Hematopoietic multipotent progenitor cell (in vitro differentiated cells): ENCODE measurements at regions not wholly inside any gene's neighbourhood (a gene's known extent, or its start where the extent isn't known, plus 50 kb on each side); places are given as distances from the start of the nearest gene placed in this dataset.

Experiments used
- DNase-seq, 3 donors: peaks; one replicate each; pipeline ENCODE4 v3.0.0-alpha.2; 2011 to 2015; ENCODE audit warnings: low read depth in 2 of 3, low spot score in 2 of 3

DNA sequence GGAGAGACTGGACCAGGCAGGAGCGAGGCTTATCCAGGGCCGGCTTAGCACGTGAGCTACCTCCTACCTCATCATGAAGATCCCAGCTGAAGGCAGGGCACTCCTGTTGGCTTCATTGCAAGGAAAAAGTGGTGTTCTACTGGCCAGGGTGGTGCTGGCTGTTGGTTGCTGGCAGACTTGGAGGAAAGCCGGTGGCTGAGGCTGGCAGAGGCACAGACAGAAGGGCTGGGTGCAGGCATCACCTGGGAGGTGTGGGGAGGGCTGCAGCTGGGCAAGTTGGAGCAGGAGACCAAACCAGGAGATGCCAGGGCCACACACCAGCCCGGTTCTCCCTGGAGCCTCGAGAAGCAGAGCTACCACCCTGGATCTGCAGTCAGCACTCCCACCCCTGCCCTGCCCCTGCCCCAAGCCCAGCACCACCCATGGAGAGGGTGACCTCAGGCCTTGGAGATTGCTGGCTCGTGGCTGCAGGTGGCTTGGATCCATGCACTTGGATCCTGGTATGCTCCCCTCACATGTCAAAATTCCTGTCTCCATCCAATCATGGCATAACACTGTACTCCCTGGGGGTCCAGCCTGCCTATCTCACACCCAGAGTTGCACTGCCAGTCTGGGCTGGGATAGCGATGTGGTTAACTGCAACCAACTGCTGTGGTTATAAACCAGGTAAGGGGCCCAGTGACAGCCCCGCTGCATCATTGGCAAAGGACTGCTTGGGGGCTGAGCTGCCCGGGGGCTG is 49.7 kb downstream of the GLI2 start:
- no peak for DNase-seq

DNA sequence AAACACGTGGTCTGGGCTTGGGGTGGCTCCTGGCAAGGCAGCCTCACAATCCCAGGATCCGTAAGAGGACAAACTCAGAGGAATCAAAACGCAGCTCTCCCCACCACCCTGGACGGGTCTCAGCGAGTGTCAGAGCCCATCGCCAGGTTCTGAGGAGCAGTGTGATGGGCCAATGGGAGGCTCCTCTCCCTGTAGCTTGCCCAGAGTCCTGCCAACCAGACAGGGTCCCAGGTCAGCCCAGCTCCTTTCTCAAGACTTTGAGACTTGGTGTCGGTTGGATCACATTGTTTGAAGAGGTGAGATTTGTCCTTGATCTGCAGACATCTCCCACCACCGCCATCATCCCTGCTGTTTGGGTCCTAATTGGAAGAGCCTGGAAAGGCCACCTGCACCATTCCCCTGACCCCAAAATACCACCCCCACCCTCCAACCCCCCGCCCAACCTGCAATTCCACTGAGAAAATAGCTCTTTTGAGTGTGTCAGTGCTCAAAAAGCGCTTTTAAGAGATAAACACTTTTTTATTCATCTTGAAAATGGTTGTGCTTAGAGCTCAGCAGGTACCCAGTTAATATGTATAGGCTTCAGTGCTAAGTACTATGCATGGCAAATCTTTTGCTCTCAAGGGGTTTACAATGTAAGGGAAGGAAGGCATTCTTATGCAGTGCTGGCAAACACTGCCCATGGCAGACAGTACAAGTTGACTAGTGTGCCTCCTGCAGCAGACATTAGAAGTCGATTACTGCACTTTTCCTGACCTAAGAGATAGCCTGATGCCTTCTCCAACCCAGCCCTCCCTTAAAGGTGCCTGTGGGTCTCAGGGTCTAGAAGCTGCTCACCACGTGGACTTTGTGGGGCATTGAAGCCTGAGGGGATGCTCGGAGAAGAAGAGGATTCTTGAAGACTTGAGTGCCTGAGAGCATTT is 50.6 kb downstream of the GLI2 start:
- DNase-seq: no peak

DNA sequence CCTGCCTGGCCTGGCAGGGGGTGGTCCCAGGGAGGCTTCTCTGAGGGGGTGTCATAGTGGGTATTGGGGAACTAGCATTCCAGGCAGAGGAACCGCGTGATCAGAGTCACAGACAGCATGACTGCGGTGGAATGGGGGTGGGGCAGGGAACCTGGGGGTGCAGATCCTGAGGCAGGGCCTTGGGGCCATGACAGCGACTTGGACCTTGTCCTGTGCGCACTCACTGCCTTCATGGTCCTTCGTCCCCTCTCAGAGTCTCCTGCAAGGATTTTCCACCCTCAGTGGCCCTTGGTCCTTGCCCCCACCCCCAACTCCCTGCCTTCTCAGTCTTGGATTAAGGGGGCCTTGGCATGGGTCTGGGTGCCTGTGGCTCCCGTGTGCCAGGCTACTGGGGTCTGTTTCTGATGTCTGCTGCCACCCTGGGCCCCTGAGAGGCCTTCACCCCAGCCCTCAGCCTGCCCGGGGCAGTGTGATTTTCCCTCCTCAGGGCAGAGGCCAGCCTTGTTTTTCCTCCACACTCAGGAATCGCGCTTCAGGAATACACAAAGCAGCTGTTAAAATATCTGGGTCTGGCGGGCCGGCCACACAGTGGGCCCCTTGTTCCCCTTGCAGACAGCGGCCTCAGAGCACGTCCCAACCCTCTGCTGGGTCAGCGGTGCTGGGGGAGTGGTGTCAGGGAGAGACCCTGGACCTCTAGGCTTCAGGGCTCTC is 51.6 kb downstream of the GLI2 start:
- no peak for DNase-seq

DNA sequence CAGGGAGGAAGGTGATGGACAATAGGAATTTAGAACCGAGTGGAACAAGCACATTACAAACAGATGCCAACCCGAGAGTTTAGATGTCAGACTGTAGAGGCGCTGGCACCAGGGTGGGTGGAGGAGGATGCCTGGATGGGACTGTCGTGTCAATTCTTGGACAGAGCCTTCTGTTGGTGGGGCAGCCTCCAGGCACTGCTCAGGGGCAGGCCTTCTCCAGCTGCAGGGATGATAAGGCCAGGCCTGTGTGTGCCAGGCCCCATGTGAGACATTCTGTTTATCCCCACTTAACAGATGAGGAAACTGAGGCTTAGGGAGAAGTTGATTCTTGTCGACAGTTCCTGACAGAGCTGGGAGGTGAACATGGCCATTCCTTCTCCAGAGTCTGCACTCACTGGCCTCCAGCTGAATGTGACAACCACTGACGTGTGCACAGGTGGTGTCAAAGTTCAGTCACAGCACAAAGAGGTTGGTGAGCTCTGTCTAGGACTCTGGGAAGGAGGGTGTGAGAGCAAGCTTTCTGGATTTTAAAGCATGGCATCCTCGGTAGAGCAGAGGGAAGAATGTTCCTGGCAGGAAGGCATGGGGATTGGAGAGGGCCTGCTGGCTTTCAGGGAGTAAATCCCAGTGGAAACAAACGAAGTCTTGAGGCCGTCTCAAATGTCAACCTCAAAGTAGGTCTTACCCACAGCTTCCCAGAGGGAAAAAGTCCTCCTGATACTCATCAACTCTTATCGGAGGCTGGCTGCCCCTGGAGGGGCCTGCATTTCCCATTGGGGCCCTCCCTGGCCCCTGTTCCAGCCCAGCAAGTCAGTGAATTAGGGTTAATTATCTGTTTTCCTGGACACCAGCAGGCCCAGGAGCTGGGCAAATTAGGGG is 52.4 kb downstream of the GLI2 start:
- DNase-seq: no peak

DNA sequence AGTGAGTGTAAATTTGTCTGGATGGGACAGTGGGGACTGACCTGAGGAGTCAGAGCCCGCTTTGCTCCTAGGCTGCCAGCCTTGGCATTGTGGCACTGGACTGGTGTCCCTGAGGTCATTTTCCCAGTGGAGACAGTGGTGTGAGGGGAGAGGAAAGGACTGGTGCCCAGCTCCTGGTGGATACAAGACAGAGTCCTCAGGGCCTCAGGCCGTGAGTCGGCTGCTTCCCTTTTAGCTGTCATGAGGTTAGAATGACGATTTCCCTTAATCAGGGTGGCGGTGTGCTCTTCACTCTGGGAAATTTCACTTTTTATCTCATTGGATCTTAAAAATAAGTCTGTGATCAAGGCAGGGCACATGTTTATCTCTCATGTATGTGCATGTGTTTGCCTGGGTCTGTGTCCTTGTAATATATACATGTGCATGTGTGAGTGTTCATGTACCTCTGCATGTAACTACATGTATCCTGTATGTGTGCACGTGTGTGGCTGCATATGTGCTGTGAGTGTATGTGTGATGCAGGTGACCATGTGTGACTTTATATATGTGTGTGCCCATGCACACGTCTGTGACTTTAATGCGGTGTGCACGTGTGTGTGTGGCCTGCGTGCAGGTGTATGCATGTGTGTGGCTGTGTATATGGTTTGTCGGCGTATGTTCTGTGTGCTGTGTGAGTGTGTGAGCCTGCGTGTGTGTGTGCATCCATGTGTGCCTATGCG is 55.7 kb downstream of the GLI2 start:
- DNase-seq: no peak

DNA sequence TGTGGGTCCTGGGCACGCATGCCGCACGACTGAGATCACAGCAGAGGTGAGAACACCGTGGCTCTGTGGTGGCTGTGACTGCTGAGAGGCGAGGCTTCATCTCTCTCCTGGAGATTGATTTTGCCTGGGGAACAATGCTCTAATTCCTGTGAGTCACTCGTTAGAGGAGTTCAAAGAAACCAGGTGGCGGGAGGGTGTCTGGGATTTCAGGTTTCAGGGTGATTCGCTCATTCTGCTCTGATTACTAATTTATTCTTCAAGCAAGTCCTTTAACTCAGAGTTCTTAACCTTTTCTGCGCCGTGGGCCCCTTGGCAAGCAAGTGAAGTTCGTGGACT is 56.3 kb downstream of the GLI2 start:
- no peak for DNase-seq

DNA sequence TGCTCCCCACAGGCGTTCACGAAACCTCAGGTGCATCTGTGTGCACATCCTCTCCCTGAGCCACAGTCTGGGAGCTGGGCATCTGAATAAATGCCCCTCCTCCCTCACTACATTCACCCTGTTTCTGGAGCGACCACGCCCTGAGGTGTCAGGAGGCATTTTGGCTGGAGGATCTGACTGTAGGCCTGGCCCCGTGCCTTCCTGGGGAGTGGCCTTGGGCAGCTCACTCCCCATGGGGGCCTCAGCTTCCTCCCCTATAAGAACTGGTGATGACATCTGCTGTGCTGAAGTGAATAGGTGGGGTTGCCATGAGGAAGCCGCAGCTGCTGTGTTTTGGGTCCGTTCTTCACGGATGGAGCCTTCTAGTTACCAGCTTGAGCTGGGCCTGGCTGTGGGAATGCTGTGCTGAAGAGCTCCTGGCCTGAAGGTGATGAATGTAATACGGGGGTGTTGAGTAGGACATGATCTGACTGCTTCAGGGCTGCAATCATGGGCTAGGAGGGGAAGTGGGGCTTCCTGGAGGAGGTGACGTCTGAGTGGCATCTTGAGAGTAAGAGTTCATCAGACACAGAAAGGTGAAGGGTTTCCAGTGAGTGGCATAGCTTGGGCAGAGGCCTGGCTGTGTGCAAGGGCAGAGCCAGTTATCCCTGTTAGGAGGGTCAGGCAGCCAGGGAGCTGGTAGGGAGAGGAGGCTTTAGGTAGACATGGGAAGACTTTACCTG is 58.2 kb downstream of the GLI2 start:
- DNase-seq: no peak

DNA sequence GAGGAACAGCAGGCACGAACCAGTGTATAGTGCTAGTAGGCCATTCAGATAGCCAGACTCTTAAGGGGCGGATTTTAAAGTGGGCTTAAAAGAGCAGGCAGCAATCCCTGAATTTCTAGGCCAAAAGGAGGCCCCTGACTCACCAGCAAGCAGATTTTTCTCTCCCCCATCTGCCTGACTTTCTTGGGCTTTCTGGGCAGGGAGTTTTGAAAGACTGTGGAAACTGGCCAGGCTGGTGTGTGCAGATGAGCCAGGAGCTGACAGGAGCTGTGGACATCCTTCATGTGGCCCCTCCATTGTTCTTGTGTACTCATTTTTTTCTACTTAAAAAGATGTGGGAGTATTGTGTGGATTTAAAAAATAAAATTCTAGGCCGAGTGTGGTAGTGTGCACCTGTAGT is 59.0 kb downstream of the GLI2 start:
- no peak for DNase-seq

DNA sequence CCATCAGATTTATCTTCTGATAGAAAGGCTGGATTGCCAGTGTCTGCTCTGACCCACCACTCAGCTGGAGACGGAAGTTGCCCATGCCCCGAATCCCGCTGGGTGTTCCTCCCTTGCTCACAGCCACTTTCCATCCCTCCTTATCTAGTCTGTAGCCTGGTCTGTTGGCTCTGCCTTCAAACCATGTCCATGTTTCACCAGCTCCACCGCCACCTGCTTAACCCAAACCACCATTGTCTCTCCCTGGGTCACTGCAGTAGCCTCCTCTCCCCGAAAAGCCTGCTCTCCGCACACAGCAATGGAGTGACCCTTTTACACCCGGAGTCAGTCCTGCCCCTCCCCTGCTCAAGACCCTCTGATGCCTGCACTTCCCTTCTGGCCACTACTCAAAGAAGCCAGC is 60.4 kb downstream of the GLI2 start:
- no peak for DNase-seq

DNA sequence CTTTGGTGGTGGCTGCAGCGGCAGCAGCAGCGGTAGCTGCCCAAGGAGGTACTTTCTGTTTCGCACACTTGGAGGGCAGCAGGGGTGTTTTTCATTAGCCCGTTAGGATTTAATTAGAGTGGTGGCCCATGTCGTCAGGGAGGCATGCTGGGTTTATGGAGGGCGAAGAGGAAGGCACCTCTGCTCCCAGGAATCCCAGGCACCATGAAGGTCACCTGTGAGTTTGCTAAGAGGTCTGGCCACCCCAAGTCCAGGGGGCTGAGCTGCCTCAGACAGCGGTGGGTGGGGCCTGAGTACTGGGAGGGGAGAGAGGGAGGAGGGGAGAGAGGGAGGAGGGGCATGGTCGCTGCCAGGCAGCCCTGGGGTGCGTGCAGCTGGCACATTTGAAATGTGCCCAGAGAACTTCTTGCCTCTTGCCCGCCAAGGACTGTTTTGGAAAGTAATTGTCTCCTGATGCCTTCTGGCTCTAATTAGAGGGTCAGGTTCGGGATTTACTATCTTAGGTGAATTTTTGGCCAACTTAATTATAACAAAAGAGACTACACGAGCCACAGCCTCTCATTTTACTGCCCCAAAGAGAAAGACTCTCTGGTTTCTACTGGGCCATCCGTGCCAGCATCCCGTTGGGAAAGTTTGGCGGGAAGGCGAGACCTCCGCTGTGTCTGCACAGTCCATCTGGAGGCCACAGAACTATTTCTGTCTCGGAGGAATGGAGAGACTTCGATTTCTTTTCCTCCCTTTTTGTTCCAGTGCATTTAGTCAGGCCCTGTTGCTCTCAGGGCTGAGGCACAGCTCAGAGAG is 62.0 kb downstream of the GLI2 start:
- no peak for DNase-seq

DNA sequence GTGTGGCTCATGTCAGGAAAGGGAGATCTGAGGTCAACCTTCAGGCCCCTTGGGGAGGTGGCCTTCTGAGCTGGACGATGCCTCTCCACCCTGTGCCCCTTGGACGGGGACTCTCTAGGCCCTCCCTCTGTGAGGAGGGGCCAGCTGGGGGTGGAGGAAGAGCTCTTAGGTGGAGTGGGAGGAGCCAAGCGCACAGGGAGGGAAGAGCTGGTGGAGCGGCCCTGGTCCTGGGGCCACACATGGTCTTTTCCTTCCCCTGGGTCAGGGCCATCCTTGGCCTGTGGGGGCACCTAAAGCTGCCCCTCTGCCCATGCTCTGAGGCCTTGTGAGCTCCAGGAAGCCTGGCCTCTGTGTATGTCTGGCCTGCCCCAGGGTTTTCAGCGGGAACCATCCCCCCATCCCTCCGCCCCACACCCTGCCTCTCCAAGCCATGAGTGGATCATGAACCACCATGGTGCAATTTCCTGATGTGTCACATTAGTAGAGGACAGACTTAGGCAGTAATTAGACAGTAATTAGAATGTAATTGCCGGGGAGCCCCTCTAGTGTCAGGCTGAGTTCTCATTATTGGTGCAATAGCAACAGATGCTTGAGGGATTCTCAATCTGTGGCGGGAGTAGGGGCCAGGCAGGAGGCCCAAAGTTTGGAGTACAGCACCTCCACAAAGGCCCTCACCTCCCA is 63.0 kb downstream of the GLI2 start:
- DNase-seq: no peak

DNA sequence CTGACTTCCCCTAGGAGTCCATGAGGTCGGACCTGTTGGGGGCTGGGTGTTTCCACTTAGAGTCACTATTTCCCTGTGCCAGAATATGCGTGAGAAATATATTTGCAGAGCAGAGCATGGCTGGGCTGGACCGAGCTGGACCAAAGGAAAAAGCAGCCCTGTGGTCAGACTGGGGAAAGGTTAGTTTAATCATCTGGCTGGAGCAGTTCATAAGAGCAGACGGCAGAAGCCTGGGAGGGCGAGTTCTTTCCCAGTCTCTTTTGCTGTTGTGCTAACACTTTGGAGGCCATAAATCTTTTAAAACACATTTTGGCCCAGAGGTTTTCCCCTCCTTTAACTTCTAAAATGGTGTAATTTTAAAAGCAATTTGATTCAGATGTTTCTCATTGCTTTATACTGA is 66.5 kb downstream of the GLI2 start:
- no peak for DNase-seq

DNA sequence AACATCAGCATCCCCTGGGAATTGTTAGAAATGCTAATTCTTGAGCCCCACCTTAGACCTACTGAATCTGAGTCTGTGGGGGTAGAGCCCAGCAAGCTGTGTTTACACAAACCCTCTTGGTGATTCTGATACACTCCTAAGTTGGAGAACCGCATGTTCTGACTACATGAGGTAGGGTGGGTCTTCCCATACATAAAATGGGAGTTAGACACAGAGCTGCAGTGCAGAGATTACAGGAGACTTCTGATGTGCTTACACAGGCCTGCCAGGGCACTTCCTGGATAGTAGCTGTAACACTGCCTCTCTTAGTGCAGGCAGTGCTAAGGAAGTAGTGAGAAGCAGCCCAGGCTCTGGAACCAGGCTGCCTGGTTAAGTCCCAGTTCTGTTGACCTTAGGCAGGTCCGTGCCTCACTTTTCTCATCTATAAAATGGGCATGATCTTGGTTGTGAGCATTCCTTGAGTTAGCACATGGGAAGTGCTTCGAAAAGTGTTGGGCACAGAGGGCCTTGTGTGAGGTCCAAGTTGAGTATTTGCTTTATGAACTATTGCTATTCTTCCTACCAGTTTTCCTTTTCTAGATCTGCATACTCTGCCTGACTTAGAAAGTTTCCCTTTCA is 67.3 kb downstream of the GLI2 start:
- no peak for DNase-seq

DNA sequence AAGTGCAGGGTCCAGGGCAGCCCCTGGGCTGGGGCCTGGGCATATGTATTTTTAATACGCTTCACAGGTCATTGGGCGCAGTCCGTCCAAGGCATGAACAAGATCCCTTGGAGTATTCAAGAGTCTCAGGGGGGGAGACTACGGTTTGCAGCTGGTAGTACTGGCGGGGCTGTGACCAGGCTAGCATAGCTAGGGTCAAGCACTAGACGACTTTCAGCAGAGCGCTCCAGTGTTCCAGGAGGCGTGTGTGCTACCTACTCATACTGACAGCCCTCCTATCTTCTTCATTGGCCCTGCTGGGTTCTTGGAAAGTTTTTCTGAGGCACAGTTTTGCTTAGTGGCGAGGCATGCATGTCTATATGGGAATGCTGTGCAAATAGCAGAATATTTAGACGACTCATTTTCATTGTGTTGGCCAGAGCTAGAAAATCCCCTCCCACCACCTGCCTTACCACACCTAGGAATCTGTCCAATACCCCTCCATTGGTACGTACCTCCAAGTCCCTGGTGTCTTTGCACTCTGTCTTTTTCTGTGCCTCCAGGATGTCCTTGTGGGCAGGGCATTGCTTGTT is 68.2 kb downstream of the GLI2 start:
- DNase-seq: no peak

DNA sequence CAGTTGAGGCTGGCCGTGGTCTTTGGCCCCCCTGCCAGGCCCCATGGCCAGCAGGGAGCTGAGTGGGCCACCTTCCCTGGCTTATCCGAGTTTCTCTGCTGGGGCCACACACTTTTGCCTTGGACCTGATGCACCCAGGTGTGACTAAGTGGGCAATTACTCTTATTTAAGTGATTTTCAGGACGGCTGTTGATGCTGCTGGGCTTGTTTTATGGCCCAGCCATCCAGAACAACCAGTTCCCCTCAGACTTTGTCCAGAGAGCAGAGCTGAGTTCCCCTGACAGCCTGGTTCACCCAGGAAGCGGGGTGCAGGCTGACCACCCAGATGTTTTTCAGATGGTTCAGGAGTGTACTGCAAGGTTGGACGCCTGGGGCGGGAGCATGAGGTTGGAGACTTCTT is 68.8 kb downstream of the GLI2 start:
- DNase-seq: no peak

DNA sequence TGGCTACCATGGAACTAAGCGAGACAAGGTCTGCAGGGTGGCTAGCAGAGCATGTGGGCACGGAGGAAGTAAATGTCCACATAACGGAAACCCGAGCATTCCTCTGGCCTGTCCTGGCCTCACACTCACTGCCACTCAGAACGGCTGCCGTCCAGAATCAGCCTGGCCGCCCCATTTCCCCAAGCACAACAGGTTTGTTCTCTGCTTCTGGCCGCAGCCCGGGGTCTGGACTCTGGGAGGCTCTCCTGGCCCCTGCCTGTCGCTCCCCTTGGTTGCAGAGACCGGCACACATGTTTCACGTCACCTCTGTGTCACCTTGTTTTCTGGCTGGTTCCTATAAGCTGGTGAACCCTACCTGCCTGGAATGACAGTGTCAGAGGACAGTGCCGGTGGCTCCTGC is 69.3 kb downstream of the GLI2 start:
- DNase-seq: no peak

DNA sequence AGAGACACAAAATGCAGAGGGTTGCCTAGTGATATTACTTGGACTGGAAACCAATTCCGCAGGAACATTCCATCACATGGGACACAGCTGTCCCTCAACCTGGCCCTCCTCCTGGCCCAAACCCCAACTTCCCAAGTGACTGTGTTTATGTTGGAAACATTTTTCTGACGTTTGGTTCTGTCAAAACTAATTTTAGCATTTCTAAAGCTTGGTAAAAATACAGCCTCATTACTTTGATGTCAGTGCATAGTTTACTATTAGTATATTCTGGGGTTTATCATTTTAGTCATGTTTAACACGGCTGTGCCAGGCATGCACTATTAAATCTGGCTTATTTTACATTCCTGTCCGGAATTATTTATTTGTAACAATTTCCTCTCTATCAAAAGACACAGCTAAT is 69.9 kb downstream of the GLI2 start:
- no peak for DNase-seq
